GM12864 (cell line): ENCODE measurements at regions not wholly inside any gene's neighbourhood (a gene's known extent, or its start where the extent isn't known, plus 50 kb on each side); places are given as distances from the start of the nearest gene placed in this dataset.

Source experiments
- DNase-seq: peaks from one replicate; pipeline ENCODE4 v3.0.0-alpha.2; 2011; ENCODE audit warnings: low read depth
- H3K4me3 ChIP-seq: 2 replicates; pipeline ENCODE4 v1.5.1; 2011; ENCODE audit warnings: mild to moderate bottlenecking, low read depth, low read length, control low read depth
- TF ChIP-seq, protein P1 (sequence below): IDR thresholded peaks from 2 replicates; pipeline ENCODE4 v1.5.1; 2011; ENCODE audit warnings: low read depth, mild to moderate bottlenecking, moderate library complexity, low read length, control low read depth, inconsistent platforms; ENCODE audit errors: missing control alignments

GRCh38 chr20:60073086-60073485 is 114.9 kb downstream of the CDH26 start:
- TF ChIP-seq, protein P1, sequence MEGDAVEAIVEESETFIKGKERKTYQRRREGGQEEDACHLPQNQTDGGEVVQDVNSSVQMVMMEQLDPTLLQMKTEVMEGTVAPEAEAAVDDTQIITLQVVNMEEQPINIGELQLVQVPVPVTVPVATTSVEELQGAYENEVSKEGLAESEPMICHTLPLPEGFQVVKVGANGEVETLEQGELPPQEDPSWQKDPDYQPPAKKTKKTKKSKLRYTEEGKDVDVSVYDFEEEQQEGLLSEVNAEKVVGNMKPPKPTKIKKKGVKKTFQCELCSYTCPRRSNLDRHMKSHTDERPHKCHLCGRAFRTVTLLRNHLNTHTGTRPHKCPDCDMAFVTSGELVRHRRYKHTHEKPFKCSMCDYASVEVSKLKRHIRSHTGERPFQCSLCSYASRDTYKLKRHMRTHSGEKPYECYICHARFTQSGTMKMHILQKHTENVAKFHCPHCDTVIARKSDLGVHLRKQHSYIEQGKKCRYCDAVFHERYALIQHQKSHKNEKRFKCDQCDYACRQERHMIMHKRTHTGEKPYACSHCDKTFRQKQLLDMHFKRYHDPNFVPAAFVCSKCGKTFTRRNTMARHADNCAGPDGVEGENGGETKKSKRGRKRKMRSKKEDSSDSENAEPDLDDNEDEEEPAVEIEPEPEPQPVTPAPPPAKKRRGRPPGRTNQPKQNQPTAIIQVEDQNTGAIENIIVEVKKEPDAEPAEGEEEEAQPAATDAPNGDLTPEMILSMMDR, result no peak
- no peak for DNase-seq
- H3K4me3 ChIP-seq, result no peak overlapping the region

GRCh38 chr20:60073504-60073903 is 115.3 kb downstream of the CDH26 start:
- no peak overlapping the region for H3K4me3 ChIP-seq
- TF ChIP-seq, protein P1, result no peak
- DNase-seq, result no peak

DNA sequence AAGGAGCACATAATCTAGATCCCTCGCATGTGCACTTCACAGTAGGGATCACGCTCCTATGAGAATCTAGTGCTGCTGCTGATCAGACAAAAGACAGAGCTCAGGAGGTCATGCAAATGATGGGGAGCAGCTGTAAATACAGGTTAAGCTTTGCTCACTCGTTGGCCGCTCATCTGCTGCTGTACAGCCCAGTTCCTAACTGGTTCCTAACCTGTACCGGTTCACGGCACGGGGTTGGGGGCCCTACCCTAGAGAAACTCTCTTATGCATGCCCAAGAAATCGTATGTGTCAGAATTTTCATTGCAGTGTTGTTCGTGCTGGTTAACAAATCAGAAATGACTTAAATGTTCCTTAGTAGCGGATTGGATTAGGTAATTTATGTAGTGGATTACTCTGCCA is 116.1 kb downstream of the CDH26 start:
- TF ChIP-seq, protein P1, result no peak
- no peak for DNase-seq
- H3K4me3 ChIP-seq, result no peak overlapping the region

DNA sequence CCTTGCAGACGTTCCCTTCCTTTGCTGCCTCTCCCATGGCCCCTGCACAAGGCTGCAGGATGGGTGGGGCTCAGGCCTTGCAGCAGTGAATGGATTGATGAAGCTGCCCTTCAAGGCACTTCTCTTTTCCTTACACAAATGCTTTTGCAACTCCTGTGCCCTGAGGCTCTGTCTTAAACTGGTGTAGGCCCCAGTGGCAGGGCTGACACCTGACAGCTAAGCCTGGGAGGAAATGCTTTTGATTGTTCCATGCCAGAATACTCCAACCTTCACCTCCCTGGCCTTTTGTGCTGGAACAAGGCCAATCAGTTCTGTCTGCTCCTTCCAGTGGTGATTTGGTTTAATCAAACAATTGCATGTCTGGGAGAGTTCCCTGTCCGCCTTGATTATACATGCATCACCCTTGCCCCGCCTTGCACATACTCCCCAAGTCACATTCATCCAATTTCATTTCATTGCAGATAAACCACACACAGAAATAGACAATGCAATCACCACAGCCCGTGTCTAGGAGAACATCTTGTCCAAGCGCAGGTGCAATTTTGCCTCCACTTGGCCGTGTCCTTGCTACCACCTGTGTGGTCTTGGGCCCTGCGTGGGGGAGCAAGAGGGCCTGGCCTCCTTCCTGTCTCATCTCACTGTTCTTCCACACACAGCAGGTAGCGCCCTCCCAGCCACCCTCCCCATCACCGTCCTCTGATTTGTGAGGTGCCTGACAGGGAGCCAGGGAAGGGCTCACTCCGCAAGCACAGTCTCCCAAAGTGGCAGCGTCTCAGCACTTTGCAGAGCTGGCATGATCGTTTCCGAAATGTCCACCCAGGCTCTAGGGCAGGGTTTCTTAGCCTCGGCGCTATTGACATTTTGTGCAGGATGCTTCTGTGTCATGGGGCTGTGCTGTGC is 120.4 kb downstream of the CDH26 start:
- TF ChIP-seq, protein P1, result no peak
- no peak for DNase-seq
- no peak overlapping the region for H3K4me3 ChIP-seq

- no peak overlapping the region for H3K4me3 ChIP-seq
- TF ChIP-seq, protein P1, result no peak
- DNase-seq, result no peak
These were observed 122.2 kb downstream of the CDH26 start for GRCh38 chr20:60080401-60080800.

GRCh38 chr20:60085551-60086132 is 127.4 kb downstream of the CDH26 start:
- no peak overlapping the region for H3K4me3 ChIP-seq
- no peak for DNase-seq
- TF ChIP-seq, protein P1, result no peak
